ENCODE measurements at regions not wholly inside any gene's neighbourhood (a gene's known extent, or its start where the extent isn't known, plus 50 kb on each side); places are given as distances from the start of the nearest gene placed in this dataset.
"Not testable (repeated sequence)": the region's sequence is repeated elsewhere in the genome, so short reads cannot be mapped to it uniquely, and the experiment has no call there.

GRCh38 chr11:90699791-90700400 is 477.0 kb upstream of the CHORDC1 start:
- Histone ChIP-seq H3K9me2 (replicated peaks; ENCODE audit: control insufficient read depth, low read length) (no peaks in the 10 kb centered on the region), H3K27me3 (ENCODE audit: control insufficient read depth, low read length) (no peaks in the 10 kb centered on the region), H3K4me2 (ENCODE audit: low read length) (no peak overlapping the region), H3K4me1 (ENCODE audit: control insufficient read depth, low read length) (no peaks in the 10 kb centered on the region), H3K4me3 (ENCODE audit: low read length) (no peak overlapping the region), H3K79me2 (ENCODE audit: control insufficient read depth, low read length) (no peaks in the 10 kb centered on the region), H4K20me1 (ENCODE audit: control insufficient read depth, insufficient read depth, low read depth, low read length) (no peaks in the 10 kb centered on the region), H3F3A (ENCODE audit: control insufficient read depth, insufficient read depth) (no peaks in the 10 kb centered on the region), H3K27ac (ENCODE audit: low read depth, low read length) (no peak overlapping the region), H3K9me3 (ENCODE audit: control insufficient read depth, insufficient read depth, low read length) (no peaks in the 10 kb centered on the region), H3K36me3 (ENCODE audit: control insufficient read depth, low read length) (no peaks in the 10 kb centered on the region)
- no peak for TF ChIP-seq EZH2phosphoT487 (IDR thresholded peaks at IDR 0.05; ENCODE audit: borderline replicate concordance, low read length)
- TF ChIP-seq CTCF (IDR thresholded peaks at IDR 0.05; ENCODE audit: low read depth, low read length, poor library complexity, severe bottlenecking) = no peak

- Histone ChIP-seq H3K4me2 (ENCODE audit: low read length) (no peak overlapping the region), H3K27me3 (ENCODE audit: control insufficient read depth, low read length) (no peaks in the 10 kb centered on the region), H3K4me1 (ENCODE audit: control insufficient read depth, low read length) (no peaks in the 10 kb centered on the region), H3F3A (ENCODE audit: control insufficient read depth, insufficient read depth) (no peaks in the 10 kb centered on the region), H3K36me3 (ENCODE audit: control insufficient read depth, low read length) (no peaks in the 10 kb centered on the region), H4K20me1 (ENCODE audit: control insufficient read depth, insufficient read depth, low read depth, low read length) (no peaks in the 10 kb centered on the region), H3K4me3 (ENCODE audit: low read length) (no peak overlapping the region), H3K79me2 (ENCODE audit: control insufficient read depth, low read length) (no peaks in the 10 kb centered on the region), H3K9me2 (replicated peaks; ENCODE audit: control insufficient read depth, low read length) (no peaks in the 10 kb centered on the region), H3K27ac (ENCODE audit: low read depth, low read length) (no peak overlapping the region), H3K9me3 (ENCODE audit: control insufficient read depth, insufficient read depth, low read length) (no peaks in the 10 kb centered on the region)
- TF ChIP-seq CTCF (IDR thresholded peaks at IDR 0.05; ENCODE audit: low read depth, low read length, poor library complexity, severe bottlenecking) (no peak), EZH2phosphoT487 (IDR thresholded peaks at IDR 0.05; ENCODE audit: borderline replicate concordance, low read length) (no peak)
Measured at GRCh38 chr11:90698238-90698637, 475.4 kb upstream of the CHORDC1 start.

- H3K36me3 ChIP-seq (ENCODE audit: control insufficient read depth, low read length); H3F3A ChIP-seq (ENCODE audit: control insufficient read depth, insufficient read depth); H3K9me2 ChIP-seq (replicated peaks; ENCODE audit: control insufficient read depth, low read length); H3K4me1 ChIP-seq (ENCODE audit: control insufficient read depth, low read length); H3K4me3 ChIP-seq (ENCODE audit: low read length); H3K27ac ChIP-seq (ENCODE audit: low read depth, low read length); H4K20me1 ChIP-seq (ENCODE audit: control insufficient read depth, insufficient read depth, low read depth, low read length); H3K4me2 ChIP-seq (ENCODE audit: low read length); H3K27me3 ChIP-seq (ENCODE audit: control insufficient read depth, low read length); H3K9me3 ChIP-seq (ENCODE audit: control insufficient read depth, insufficient read depth, low read length); H3K79me2 ChIP-seq (ENCODE audit: control insufficient read depth, low read length): not testable (repeated sequence)
Measured at GRCh38 chr11:90675496-90675895, 452.6 kb upstream of the CHORDC1 start.

- H3K9me3 ChIP-seq (ENCODE audit: control insufficient read depth, insufficient read depth, low read length) = no peaks in the 10 kb centered on the region
- no peak for TF ChIP-seq CTCF (IDR thresholded peaks at IDR 0.05; ENCODE audit: low read depth, low read length, poor library complexity, severe bottlenecking)
Measured at GRCh38 chr11:90669094-90669493, 446.2 kb upstream of the CHORDC1 start.

More at GRCh38 chr11:90669094-90669493, 446.2 kb upstream of the CHORDC1 start:
- Histone ChIP-seq H3K27ac (ENCODE audit: low read depth, low read length) (no peak overlapping the region), H4K20me1 (ENCODE audit: control insufficient read depth, insufficient read depth, low read depth, low read length) (no peaks in the 10 kb centered on the region), H3K36me3 (ENCODE audit: control insufficient read depth, low read length) (no peaks in the 10 kb centered on the region), H3K79me2 (ENCODE audit: control insufficient read depth, low read length) (no peaks in the 10 kb centered on the region), H3K27me3 (ENCODE audit: control insufficient read depth, low read length) (no peaks in the 10 kb centered on the region), H3K4me2 (ENCODE audit: low read length) (no peak overlapping the region), H3F3A (ENCODE audit: control insufficient read depth, insufficient read depth) (no peaks in the 10 kb centered on the region), H3K9me2 (replicated peaks; ENCODE audit: control insufficient read depth, low read length) (no peaks in the 10 kb centered on the region), H3K4me1 (ENCODE audit: control insufficient read depth, low read length) (no peaks in the 10 kb centered on the region), H3K4me3 (ENCODE audit: low read length) (no peak overlapping the region)

All from DOHH2 (cell line).